GM19395 (cell line): ENCODE measurements at regions not wholly inside any gene's neighbourhood (a gene's known extent, or its start where the extent isn't known, plus 50 kb on each side); places are given as distances from the start of the nearest gene placed in this dataset.

ENCODE experiments used
- ATAC-seq: cut with Tn5 transposase; IDR thresholded peaks from one replicate; pipeline ENCODE4 v1.9.1; 2021; ENCODE audit warnings: mild to moderate bottlenecking, moderate library complexity; ENCODE audit not compliant: unreplicated experiment

DNA sequence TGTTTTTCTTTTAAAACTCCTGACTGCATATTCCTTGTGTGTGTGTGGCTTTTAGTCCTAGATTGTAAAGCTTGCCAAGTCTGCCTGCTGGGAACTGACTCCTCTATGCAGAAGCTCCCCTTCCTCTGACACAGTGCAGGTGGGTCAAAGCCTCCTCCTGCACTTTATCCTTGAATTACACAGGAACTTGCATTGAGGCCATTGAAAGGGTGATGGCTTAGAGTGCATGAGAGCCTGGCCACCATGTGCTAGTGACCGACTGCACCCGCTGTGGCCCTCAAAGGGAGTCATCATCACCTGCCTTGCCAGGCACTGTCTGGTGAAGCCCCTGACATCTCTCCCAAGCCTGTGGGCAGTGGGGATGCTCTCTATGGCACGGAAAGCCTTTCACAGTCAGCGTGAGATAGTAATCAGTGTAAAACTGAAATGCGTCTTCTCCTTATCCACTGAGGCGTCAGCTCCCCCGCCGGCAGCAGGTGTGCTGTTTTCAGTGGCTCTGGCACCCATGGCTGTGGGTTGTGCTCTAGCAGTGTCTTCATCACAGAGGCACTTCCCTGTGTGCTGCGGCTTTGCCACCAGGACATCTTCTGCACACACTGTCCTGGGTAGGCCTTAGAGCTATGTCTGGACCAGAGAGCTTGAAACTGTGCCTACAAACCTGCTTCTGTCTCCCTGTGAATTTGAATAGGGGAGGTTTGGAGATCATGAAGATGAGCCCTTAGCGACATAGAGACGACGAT, 87.9 kb downstream of the THBS2 start:
- ATAC-seq = no peak

DNA sequence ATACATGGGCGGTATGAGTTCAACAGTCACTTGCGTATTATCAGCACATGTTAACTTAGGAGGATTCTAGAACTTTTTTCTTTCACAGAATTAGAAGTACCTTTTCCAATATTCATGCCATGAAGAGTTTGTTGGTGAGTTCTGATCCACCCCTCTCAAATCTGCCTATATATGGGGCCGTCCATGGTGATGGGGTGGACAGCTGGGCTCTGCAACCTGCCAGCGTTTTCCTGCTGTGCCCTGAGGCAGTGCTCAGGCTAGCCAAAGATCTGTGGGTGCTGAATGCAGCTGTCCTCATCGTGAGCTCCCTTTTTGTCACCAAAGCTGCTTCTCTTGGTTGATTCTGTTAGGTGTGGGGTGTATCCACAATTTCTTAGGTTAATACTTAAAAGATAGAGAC, 88.7 kb downstream of the THBS2 start:
- no peak for ATAC-seq

DNA sequence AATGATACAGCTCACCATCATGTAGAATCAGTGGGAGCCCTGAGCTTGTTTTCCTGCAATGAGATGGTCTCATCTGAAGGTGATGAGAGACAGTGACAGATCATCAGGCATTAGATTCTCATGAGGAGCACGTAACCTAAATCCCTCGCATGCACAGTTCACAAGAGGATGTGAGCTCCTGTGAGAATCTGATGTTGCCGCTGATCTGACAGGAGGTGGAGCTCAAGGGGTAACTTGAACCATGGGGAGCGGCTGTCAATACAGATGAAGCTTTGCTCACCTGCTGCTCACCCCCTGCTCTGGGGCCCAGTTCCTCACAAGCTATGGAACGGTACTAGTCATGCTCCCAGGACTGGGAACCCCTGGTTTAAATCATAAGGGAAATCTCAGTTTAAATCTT, 89.2 kb downstream of the THBS2 start:
- ATAC-seq = no peak

DNA sequence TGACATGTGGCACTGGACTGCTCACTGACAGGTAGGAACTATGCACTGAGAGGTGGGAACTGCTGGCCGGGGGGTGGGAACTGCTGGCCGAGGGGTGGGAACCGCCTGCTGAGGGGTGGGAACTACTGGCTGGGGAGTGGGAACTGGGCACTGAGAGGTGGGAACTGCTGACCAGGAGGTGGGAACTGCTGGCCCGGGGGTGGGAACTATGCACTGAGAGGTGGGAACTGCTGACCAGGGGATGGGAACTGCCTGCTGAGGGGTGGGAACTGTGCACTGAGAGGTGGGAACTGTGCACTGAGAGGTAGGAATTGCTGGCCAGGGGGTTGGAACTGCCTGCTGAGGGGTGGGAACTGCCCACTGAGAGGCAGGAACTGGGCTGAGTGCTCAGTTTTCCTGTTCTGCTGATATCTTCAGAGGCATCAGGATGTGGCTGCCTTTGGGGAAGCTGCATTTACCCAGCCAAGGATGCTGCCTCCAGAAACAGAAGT, 90.2 kb downstream of the THBS2 start:
- ATAC-seq = no peak

DNA sequence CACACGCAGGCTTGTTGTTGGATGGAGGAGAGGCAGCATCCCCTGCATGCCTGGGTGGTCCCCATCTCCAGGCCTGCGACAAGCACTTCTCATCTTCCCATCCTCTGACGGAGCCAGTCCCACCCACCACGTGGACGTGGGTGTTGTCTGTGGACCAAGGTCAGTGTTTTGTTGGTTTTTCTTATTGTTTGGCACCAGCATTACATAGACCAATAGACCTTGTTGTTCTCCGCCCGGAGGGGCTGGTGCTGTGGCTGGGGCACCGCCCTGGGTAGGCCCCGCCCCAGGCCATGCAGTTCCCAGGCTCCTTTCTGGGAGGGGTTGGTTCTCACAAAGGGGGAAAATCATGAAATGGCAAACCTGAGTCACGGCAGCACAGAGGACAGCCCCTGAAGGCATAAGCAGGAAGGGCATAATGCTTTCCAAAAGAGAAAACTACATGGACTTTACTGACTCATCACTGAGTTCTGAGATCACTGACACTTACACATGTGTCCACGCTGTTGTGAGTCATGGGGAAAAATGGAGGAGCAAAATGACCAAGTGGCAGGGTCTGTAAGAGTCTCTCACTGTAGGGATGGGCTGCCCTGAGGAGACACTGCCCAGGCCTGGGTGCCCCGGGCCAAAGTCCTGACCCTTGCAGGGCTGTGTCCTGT, 90.8 kb downstream of the THBS2 start:
- ATAC-seq = no peak

DNA sequence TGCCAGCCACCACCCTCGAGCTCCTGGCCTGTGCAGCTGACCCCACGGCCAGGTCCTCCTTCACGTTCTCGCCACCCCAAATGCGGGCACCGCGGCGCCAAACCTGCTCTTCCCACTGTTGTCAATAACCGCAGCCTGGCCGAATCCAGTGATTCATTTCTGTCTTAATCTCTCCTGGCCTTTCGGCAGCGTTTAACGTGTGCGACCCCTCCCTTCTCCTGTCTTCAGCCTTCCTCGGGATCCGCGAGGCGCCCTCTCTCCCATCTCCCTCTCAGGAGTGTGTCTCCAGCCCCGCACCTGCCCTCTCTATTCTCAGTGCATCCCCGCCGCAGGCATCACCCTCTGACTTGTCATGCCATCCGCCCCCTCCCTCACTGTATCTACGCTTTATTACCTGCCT, 91.4 kb downstream of the THBS2 start:
- ATAC-seq = no peak

DNA sequence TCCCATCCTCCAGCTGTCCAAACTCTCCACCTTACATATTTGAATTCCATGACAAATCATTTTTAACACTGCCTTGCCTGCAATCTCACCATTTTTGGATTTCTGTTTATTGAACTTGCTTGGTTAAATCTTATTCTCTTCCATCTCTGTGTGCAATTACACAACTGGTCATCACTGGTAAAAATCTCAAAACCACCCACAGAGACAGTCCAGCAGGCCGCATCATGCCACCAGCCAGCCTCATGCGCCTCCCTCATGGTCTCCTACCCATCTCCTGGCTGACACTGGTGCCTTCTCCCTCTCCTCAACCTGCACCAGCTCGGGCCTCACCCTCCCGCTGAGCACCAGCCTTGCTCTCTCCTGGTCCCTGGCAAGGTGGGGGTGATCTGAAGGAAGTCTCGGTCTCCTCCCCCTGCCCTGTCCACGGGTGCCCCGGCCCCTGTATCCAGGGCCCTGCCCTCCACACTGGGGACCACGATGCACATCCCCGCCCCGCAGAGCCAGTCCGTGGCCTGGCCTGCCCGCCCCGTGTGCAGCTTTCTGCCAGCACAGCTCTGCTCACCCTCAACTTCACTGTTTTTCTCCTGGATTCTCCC, 92.0 kb downstream of the THBS2 start:
- ATAC-seq = no peak

DNA sequence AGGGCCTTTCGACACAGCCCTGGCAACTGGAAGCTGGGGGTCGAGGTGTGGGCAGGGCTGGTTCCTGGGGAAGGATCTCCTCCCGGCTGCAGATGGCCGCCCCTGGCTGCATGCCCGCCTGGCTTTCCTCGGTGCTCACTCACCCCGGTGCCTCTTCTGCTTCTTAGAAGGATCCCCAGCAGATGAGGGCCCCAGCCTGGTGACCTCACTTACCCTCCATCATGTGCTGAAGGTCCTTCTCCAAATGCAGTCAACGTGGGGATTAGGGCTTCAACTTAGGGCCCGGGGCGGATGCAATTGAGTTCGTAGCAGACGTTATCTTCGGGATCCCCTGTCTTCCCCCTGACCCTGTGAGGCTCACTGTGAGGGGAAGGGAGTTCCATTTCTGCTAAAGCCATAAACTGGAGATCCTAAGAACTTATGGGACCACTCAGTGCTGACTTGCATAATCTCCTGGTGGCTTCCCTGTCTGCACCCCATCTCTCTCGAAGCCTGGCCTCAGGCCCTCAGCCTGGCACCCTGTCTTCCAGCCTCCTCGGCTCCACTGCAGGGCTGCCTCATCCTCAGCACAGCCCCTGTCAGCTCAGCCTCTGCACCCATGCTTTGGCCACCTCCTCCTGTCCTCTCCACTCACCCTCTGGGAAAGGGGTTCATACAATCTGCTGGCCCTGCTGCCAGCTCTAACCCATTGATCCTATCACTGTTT, 92.6 kb downstream of the THBS2 start:
- ATAC-seq = no peak

DNA sequence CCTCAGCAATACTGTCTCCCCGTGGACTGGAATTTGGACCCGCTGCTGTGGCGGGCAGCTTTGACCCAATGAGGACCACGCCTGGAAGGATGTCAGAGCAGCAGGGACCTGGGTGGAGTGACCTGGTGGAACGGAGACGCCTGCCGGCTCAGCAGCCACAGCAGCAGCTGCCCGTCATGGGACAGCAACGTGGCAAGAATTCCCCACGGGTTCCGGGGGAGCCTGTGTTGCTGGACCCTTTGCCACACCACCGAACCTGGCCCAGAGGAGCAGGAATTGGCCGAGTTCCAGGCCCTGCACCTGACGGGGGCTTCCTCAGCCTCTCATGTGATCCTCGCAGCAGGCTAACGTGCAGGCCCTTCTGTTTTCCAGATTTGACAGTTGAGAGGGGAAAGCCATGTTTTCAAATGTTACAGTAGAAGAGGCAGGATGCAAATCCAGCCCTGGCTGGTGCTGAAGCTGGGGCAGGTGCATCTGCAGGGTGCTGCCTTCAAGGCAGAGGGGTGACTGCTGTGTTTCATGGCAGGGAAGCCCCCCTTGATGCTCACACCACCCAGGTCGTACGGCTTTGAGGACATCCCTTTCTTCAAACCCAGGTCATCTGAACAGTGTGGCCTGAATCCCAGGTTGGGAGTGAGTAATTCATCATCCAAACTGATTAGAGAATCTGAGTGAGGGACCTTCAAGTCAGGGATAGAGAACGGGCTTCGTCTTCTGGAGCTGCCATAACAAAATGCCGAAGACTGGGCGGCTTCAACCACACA, 93.4 kb downstream of the THBS2 start:
- ATAC-seq = no peak

DNA sequence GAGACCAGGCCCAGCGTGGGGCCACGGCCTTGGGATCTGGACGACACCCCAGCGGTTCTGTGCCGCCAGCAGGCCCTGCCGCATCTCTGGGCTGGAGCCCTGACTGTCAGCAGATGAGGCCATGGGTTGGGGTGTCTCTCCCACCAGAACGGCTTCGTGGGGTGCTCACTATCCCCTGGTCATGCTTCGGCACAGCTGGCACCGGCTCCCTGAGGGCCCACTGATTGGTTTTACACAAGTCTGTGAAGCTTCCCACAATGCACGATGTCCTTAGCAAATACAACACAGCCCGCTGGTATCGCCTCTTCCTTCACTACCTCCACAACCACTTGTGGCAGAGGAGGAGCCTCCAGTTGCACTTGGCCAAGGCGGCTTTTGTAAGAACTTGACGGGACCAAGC, 94.3 kb downstream of the THBS2 start:
- no peak for ATAC-seq

DNA sequence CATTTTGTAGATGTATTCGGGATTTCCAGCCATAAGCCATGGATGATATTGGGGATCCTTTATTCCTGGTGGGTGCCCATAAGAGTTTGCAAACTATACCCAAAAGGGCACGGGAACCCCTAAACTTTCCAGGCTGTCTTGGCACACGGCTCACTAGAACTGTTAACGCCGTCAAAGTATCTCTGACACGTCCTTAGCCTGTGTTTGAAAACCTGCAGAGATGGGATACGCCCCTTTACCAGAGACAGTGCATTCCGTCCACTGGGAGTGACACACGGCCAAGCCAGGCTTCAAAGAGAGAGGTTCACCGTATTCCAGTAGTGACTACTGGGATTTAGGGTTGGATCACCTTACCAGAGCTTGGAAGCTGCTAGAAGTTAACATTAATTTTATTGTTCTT, 95.0 kb downstream of the THBS2 start:
- no peak for ATAC-seq

DNA sequence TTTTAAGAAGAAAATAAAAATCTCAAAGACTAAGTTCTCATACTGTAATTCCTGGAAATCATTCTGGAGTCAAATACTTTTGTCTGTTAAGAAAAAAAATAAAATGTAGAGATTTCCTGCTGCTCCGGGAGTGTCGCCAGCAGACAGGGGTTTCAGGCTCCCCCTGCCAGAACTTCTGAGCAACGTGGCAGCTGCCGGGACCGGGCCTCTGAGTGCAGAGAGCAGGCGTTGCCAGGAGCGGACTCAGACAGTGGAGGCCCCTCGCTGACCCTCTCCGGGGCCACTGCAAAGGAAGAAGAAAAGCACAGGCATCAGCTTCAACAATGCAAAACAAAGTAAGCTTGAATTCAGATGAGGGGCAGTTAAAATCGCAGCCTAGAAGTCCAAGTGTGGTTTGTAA, 95.5 kb downstream of the THBS2 start:
- no peak for ATAC-seq

DNA sequence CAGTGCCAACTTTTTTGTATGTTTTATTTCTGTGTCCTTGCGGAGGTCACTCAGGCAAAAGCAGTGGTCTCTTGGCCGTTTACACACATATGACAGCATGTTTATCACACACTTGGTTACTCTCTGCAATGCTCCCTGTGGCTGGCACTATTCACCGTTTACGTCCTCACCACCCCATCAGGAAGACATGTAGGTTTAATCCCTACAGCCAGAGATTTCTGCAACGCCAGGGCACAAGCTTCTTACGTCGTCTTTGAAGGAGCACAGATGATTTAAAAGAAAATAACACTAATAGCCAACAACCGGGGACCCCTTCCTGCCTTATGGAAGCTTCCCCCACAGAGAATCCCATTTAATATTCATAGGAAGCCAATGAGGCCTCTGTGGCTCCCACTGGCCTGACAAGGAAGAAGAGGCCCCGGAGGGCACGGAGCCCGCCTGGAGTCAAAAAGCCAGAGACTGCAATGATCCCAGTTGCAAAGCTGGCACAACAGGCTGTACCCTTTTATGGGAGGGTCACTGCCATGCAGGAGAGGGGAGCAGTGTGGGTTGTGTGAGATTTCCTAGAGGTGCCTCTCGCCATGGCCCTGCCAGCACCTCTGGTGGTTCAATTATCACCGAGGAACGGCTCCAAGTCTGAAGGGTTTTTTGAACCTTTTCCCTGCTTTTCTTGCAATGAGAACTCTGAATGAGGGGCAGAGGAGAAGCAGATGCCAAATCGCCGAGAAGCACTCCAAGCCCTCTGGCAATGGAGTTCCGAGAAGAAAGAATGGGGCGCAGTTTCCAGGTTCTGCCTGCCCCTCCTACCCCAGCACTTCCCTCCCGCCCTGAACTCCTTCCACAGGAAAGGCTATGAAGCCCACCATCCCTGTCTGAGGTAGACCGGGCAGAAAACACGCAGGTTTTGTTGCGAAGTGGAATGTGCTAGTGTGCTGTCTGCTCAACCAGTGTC, 96.2 kb downstream of the THBS2 start:
- no peak for ATAC-seq

DNA sequence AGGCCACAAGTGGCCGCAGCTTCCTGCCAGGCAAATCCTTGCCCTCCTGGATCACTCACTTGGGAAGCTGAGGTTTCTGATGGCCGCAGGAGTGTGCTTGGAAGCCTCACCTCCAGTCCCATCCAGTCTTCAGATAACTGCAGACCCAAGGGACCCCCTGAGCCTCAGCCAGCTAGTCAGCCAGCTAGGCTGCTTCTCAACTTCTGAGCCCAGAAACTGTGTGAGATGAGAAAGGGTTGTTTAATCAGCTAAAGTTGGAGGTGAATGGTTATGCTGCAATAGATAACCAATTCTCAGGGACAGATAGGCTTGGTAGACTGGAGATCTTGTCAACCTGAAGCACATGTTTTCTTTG, 96.9 kb downstream of the THBS2 start:
- no peak for ATAC-seq

DNA sequence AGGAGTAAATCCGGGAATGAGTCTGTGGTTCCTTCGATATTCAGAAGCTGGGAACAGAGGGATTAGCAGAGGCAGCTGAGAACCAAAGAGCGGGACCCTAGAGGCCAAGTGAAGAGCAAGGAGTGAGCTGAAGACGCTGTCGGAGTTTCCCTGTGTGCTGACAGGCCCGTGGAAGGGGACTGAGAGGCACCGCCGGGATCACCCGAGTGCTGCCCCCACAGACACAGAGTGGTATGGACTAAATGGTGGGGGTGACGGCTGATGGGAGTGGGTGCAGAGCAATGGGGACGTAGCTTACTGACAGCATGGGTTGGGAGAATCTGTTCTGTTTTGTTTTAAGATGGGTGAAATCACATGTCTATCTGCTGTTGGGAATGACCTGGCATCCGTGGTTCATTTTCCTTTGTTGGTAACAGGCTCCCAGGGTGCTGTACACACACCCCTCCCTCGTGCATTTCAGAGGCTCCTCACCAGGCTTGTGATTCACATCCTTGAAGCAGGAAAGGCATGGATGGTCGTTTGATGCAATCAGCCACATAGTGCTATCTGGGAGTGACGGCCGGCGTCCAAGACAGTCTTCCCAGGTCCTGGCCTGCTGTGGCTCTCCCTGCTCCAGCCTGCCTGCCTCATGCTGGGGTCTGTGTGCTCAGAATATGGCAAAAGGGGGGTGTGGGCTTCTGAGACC, 97.4 kb downstream of the THBS2 start:
- no peak for ATAC-seq

DNA sequence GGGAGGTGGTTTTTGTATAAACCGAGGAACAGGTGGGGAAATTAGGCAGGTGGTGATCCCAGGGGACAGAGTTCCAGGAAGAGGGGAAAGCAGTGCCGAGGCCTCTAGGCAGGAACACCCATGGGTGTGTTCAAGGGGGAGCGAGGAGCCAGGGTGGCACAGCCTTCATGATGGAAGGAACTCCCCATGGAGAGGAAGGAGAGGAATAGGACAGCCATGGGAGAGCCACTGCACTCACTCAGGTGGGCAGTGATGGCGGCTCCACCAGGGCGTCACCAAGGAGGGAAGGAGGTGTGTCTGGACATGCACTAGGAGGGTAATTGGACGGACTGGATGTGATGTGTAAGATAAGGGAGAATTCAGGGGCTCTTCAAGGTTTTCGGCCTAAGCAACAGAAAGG, 98.2 kb downstream of the THBS2 start:
- no peak for ATAC-seq

DNA sequence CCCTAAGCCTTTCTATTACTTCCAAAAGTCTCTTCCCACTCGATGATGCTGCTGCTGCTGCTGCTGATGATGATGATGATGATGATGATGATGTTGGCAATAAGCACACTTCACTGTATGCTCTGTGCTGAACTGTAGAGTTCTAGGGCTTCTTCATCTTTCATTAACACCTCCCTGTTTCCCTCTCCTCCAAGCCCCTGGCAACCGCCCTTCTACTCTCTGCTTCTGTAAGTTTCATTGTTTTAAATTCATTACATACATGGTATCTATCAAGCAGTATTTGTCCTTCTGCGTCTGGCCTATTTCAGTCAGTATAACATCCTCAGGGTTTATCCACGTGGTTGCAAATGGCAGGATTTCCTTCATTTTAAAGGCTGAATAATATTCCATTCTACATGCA, 100.2 kb downstream of the THBS2 start:
- ATAC-seq = no peak

DNA sequence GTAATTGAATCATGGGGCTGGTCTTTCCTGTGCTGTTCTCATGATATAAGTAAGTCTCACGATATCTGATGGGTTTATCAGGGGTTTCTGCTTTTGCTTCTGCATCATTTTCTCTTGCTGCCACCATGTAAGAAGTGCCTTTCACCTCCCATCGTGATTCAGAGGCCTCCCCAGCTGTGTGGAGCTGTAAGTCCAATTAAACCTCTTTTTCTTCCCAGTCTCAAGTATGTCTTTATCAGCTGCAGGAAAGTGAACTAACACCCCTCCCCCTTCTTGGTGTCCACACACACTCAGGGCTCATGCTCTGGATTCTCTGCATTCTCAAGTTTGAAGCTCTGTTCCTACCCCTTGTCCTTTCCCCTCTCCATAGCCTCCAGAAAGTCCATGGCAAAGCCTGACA, 107.1 kb downstream of the THBS2 start:
- no peak for ATAC-seq

DNA sequence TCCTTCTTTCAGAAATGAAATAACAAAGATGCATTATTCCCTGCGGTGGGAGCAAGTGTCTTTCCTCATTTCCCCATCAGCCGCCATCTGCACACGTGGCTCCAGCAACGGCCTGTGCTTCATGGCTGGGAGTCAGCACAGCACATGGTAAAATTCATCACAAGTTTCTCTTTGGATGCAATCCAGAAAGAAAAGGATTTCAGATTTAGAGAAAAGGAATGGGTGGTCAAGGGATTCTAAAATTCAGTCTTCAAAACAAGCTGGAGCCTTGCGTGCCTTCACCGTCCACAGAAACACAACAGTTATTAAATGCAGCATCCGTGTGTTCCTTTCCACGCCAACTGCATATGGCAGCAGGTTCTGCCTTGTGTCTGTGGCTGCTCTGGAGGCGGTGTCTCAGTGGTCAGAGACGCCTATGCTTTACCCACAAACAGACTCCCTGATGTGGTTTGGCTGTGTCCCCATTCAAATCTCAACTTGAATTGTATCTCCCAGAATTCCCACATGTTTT, 107.6 kb downstream of the THBS2 start:
- no peak for ATAC-seq
